ENCODE measurements at regions not wholly inside any gene's neighbourhood (a gene's known extent, or its start where the extent isn't known, plus 50 kb on each side); places are given as distances from the start of the nearest gene placed in this dataset.

DNA sequence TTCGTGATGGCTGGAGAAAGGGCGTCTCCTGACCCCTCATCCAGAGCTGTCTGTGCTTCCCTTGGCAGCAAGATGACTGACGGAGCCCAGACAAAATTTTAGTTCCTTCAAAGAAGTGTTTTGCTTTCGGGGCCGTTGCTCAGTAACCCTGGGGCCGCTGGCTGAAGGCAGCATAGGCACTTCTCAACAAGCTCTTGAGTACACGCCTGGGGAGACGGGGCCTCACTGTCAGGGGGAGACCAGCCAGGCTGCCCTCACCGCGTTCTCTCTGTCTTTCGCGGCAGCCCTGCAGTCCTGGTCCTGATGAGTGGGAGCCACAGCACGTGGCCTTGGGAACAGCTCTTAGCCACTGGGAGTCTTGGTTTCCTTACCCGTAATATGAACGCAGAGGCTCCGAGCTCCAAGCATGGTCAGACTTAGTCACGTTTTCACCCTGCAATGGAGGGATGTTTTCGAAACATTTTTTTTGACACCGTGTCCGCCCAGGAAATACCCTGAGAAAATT, 86.0 kb downstream of the IRF8 start:
- BruUV-seq (replicated peaks): no TSS peak
- H3K9ac ChIP-seq (ENCODE audit: low read length): no peak overlapping the region
- no peak overlapping the region for H3K27ac ChIP-seq (ENCODE audit: low read length)
- no peak overlapping the region for H3K4me2 ChIP-seq (ENCODE audit: low read length)
- no peaks in the 10 kb centered on the region for H3K79me2 ChIP-seq (ENCODE audit: low read length)
- TF ChIP-seq EZH2 (IDR thresholded peaks at IDR 0.05; ENCODE audit: low read length, unreplicated experiment): no peak
- TF ChIP-seq, protein P1, sequence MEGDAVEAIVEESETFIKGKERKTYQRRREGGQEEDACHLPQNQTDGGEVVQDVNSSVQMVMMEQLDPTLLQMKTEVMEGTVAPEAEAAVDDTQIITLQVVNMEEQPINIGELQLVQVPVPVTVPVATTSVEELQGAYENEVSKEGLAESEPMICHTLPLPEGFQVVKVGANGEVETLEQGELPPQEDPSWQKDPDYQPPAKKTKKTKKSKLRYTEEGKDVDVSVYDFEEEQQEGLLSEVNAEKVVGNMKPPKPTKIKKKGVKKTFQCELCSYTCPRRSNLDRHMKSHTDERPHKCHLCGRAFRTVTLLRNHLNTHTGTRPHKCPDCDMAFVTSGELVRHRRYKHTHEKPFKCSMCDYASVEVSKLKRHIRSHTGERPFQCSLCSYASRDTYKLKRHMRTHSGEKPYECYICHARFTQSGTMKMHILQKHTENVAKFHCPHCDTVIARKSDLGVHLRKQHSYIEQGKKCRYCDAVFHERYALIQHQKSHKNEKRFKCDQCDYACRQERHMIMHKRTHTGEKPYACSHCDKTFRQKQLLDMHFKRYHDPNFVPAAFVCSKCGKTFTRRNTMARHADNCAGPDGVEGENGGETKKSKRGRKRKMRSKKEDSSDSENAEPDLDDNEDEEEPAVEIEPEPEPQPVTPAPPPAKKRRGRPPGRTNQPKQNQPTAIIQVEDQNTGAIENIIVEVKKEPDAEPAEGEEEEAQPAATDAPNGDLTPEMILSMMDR (conservative IDR thresholded peaks at IDR 0.05; ENCODE audit: low read depth, low read length): no peak
- TF ChIP-seq EZH2phosphoT487 (IDR thresholded peaks at IDR 0.05; ENCODE audit: borderline replicate concordance, low read length): no peak
- no peaks in the 10 kb centered on the region for H4K20me1 ChIP-seq (ENCODE audit: low read length)
- H3K36me3 ChIP-seq (ENCODE audit: low read depth, low read length): no peaks in the 10 kb centered on the region
- CTCF ChIA-PET: no interaction called here
- no peaks in the 10 kb centered on the region for H3K9me3 ChIP-seq (ENCODE audit: low read length)
- intact Hi-C loops (cut with micrococcal nuclease): no loop called here
- H3K4me3 ChIP-seq (ENCODE audit: low read length): no peak overlapping the region
- no peaks in the 10 kb centered on the region for H3F3A ChIP-seq (ENCODE audit: low read length, unreplicated experiment)
- POLR2A ChIA-PET (ENCODE audit: unreplicated experiment): no interaction called here
- H3K4me1 ChIP-seq (ENCODE audit: insufficient read depth, low read length): no peaks in the 10 kb centered on the region
- no peak for DNase-seq
- no peak for ATAC-seq
- H3K9me2 ChIP-seq (replicated peaks; ENCODE audit: low read length): no peaks in the 10 kb centered on the region
- no peak overlapping the region for H2AFZ ChIP-seq (ENCODE audit: low read length)
- peaks cover 90% of the 10 kb centered on the region for H3K27me3 ChIP-seq (ENCODE audit: low read length)

DNA sequence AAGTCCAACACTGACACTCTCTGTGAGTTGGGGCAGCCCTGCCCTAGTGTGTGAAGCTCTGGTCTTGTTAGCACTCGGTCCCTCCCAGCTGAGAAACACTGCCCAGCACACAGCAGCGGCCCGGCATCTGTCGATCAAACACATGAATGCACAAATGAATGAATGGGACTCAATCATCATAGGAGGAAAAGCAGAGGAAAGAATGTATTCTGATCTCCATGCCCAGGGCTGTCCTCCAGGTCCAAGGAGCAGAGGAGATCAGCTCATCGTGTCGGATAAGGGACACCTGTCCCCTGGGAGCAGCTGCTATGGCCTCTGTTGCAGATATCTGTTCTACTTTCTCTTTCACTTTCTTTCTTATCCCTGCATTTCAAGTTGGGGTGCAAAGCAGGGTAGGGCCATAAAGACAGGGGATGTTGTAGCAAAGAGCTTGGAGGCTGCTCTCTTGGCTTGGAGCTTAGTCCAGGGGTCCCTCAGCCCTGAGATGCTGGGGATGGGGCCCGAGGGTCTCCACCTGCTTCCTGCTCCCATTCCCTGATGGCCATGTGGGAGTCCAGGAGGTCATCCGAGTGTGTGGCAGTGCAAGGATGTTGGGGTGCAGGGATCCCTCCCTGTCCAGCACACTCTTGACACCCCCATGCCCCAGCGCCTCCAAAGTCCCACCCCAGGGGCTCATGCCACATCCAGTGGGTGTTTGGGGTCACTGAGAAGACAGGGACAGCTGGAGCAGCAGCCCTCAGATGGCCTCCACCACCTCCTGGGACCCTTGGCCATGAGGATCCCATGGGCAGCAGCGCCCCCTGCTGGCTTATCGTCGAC, 88.2 kb downstream of the IRF8 start:
- Histone ChIP-seq H3K9me3 (ENCODE audit: low read length) (no peaks in the 10 kb centered on the region), H4K20me1 (ENCODE audit: low read length) (no peaks in the 10 kb centered on the region), H3K9me2 (replicated peaks; ENCODE audit: low read length) (no peaks in the 10 kb centered on the region), H3K27ac (ENCODE audit: low read length) (no peak overlapping the region), H3K4me1 (ENCODE audit: insufficient read depth, low read length) (no peaks in the 10 kb centered on the region), H3K4me2 (ENCODE audit: low read length) (peak overlapping the region; percentile 64), H3K79me2 (ENCODE audit: low read length) (no peaks in the 10 kb centered on the region), H3K27me3 (ENCODE audit: low read length) (peaks cover 89% of the 10 kb centered on the region), H3F3A (ENCODE audit: low read length, unreplicated experiment) (no peaks in the 10 kb centered on the region), H3K36me3 (ENCODE audit: low read depth, low read length) (no peaks in the 10 kb centered on the region), H3K4me3 (ENCODE audit: low read length) (peak overlapping the region; percentile 50), H3K9ac (ENCODE audit: low read length) (no peak overlapping the region), H2AFZ (ENCODE audit: low read length) (no peak overlapping the region)
- intact Hi-C loops (cut with micrococcal nuclease): no loop called here
- no TSS peak for BruUV-seq (replicated peaks)
- DNase-seq: no peak
- TF ChIP-seq EZH2 (IDR thresholded peaks at IDR 0.05; ENCODE audit: low read length, unreplicated experiment) (no peak), EZH2phosphoT487 (IDR thresholded peaks at IDR 0.05; ENCODE audit: borderline replicate concordance, low read length) (no peak)
- TF ChIP-seq, protein P1 (conservative IDR thresholded peaks at IDR 0.05; ENCODE audit: low read depth, low read length): no peak
- ATAC-seq: no peak
- POLR2A ChIA-PET (ENCODE audit: unreplicated experiment): no interaction called here
- CTCF ChIA-PET: interaction anchor here (0.6 to 1.2 kb wide), 3 partner anchors 166 to 730 kb away, joined by 3 to 10 read pairs (median 5); no protein-coding TSS in a partner anchor

DNA sequence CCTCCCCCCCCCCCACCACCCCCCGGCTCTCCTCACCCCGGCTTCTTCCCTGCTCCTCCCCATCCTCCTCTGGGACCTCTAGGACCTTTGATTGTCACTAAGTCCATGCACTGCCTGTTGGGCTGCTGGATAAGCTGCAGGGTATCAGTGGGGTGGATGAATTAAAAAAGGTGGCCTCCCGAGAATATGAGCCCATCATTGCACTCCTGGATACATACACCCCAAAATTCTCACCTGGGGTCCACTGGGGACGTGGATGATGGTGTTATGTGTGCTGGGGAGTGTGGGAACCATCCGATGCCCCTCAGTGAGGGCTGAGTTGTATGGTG, 88.8 kb downstream of the IRF8 start:
- no peak overlapping the region for H3K9ac ChIP-seq (ENCODE audit: low read length)
- DNase-seq (no peak), ATAC-seq (no peak)
- H3F3A ChIP-seq (ENCODE audit: low read length, unreplicated experiment): no peaks in the 10 kb centered on the region
- no peak overlapping the region for H3K4me2 ChIP-seq (ENCODE audit: low read length)
- no peaks in the 10 kb centered on the region for H3K79me2 ChIP-seq (ENCODE audit: low read length)
- ChIA-PET CTCF (interaction anchor here (1.2 kb wide), 1 partner anchor 166 kb away, joined by 10 read pairs; no protein-coding TSS in a partner anchor), POLR2A (ENCODE audit: unreplicated experiment) (no interaction called here)
- no peak overlapping the region for H2AFZ ChIP-seq (ENCODE audit: low read length)
- H3K9me2 ChIP-seq (replicated peaks; ENCODE audit: low read length): no peaks in the 10 kb centered on the region
- H3K4me1 ChIP-seq (ENCODE audit: insufficient read depth, low read length): no peaks in the 10 kb centered on the region
- H3K36me3 ChIP-seq (ENCODE audit: low read depth, low read length): no peaks in the 10 kb centered on the region
- H3K27ac ChIP-seq (ENCODE audit: low read length): no peak overlapping the region
- no peaks in the 10 kb centered on the region for H3K9me3 ChIP-seq (ENCODE audit: low read length)
- no peak for TF ChIP-seq EZH2 (IDR thresholded peaks at IDR 0.05; ENCODE audit: low read length, unreplicated experiment)
- no peak for TF ChIP-seq EZH2phosphoT487 (IDR thresholded peaks at IDR 0.05; ENCODE audit: borderline replicate concordance, low read length)
- TF ChIP-seq, protein P1 (conservative IDR thresholded peaks at IDR 0.05; ENCODE audit: low read depth, low read length): no peak
- no peak overlapping the region for H3K4me3 ChIP-seq (ENCODE audit: low read length)
- BruUV-seq (replicated peaks): no TSS peak
- no peaks in the 10 kb centered on the region for H4K20me1 ChIP-seq (ENCODE audit: low read length)
- intact Hi-C loops (cut with micrococcal nuclease): no loop called here
- peaks cover 89% of the 10 kb centered on the region for H3K27me3 ChIP-seq (ENCODE audit: low read length)

All from PC-3 (cell line).